ENCODE measurements at regions not wholly inside any gene's neighbourhood (a gene's known extent, or its start where the extent isn't known, plus 50 kb on each side); places are given as distances from the start of the nearest gene placed in this dataset.

- WGBS, 2 donors: 79 to 83% methylated on average over 2 of the region's 2 CpGs
- intact Hi-C loops (cut with DNase I; ENCODE audit: low total_unique reads): no loop called here
- no peak for DNase-seq
- Histone ChIP-seq H3K27ac (no peak overlapping the region), H3K4me1 (no peaks in the 10 kb centered on the region), H3K4me3 (no peak overlapping the region), H3K27me3 (no peaks in the 10 kb centered on the region), H3K9me3 (no peaks in the 10 kb centered on the region), H3K36me3 (ENCODE audit: low read depth, missing control alignments) (no peaks in the 10 kb centered on the region)
- TF ChIP-seq POLR2A (IDR thresholded peaks at IDR 0.05) (no peak), CTCF (IDR thresholded peaks at IDR 0.05) (no peak)
Observed at GRCh38 chr15:79657722-79658121, 225.6 kb downstream of the MINAR1 start.

DNA sequence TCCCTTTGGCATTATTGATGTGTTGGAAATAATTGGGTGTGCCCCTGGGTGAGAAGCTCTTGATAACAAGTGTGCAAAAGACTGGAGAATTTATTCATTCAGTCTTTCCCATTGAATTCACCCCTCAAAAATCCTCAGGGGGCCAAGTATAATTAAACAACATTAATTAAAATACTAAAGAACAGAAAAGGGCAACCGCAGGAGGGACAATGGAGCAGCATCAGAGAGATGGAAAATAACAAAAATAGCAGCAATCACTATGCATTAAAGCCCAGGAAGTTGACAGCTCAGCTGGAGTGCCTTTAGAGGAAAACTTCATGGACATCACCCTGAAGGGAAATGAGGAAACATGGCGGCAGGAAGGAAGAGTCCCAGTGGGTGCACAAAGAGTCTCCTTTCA, 227.6 kb downstream of the MINAR1 start:
- no peaks in the 10 kb centered on the region for H3K36me3 ChIP-seq (ENCODE audit: low read depth, missing control alignments)
- H3K27ac ChIP-seq: no peak overlapping the region
- no peaks in the 10 kb centered on the region for H3K27me3 ChIP-seq
- TF ChIP-seq POLR2A (IDR thresholded peaks at IDR 0.05) (no peak), CTCF (IDR thresholded peaks at IDR 0.05) (no peak)
- H3K4me3 ChIP-seq: no peak overlapping the region
- no peaks in the 10 kb centered on the region for H3K9me3 ChIP-seq
- DNase-seq: no peak
- no peaks in the 10 kb centered on the region for H3K4me1 ChIP-seq
- WGBS, 2 donors: 68 to 84% methylated on average over 2 of the region's 2 CpGs
- intact Hi-C loops (cut with DNase I; ENCODE audit: low total_unique reads): no loop called here

- DNase-seq: no peak
- WGBS, 2 donors: 96% methylated on average over 1 of the region's 1 CpG
- no peaks in the 10 kb centered on the region for H3K27me3 ChIP-seq
Observed at GRCh38 chr15:79661411-79661810, 229.3 kb downstream of the MINAR1 start.

GRCh38 chr15:79673416-79674123, 223.2 kb downstream of the MTHFS start:
- intact Hi-C loops (cut with DNase I; ENCODE audit: low total_unique reads): no loop called here
- H3K27me3 ChIP-seq: no peaks in the 10 kb centered on the region

More at GRCh38 chr15:79661411-79661810, 229.3 kb downstream of the MINAR1 start:
- no peak overlapping the region for H3K27ac ChIP-seq
- TF ChIP-seq CTCF (IDR thresholded peaks at IDR 0.05): no peak
- TF ChIP-seq POLR2A (IDR thresholded peaks at IDR 0.05): no peak
- intact Hi-C loops (cut with DNase I; ENCODE audit: low total_unique reads): no loop called here
- H3K4me1 ChIP-seq: no peaks in the 10 kb centered on the region
- no peaks in the 10 kb centered on the region for H3K36me3 ChIP-seq (ENCODE audit: low read depth, missing control alignments)
- H3K4me3 ChIP-seq: no peak overlapping the region
- no peaks in the 10 kb centered on the region for H3K9me3 ChIP-seq

More at GRCh38 chr15:79673416-79674123, 223.2 kb downstream of the MTHFS start:
- TF ChIP-seq POLR2A (IDR thresholded peaks at IDR 0.05) (no peak), CTCF (IDR thresholded peaks at IDR 0.05) (no peak)
- Histone ChIP-seq H3K9me3 (no peaks in the 10 kb centered on the region), H3K4me3 (no peak overlapping the region), H3K4me1 (no peaks in the 10 kb centered on the region), H3K36me3 (ENCODE audit: low read depth, missing control alignments) (no peaks in the 10 kb centered on the region), H3K27ac (no peak overlapping the region)
- no peak for DNase-seq
- WGBS, 2 donors: 59 to 62% methylated on average over 4 of the region's 4 CpGs
